IMR-90 (cell line): ENCODE measurements at regions not wholly inside any gene's neighbourhood (a gene's known extent, or its start where the extent isn't known, plus 50 kb on each side); places are given as distances from the start of the nearest gene placed in this dataset.

Experiments used
- ATAC-seq: fragments of 200-7000 bp; cut with Tn5 transposase; 2 replicates; pipeline ENCODE4 v1.9.1; 2020; ENCODE audit warnings: low read depth, mild to moderate bottlenecking, moderate library complexity
- BruUV-seq: library from RNA; stranded (reverse); fragments of 400-500 nt; replicated peaks from 2 replicates; lab custom pipeline; 2021; lab: Mats Ljungman, UMichigan
- CTCF ChIA-PET: fragments of 300-600 bp; formaldehyde crosslinking; extraction: SDS; loops from one replicate; lab custom pipeline; 2021; ENCODE audit warnings: antibody characterized with exemption; lab: Yijun Ruan, JAX
- POLR2A ChIA-PET: fragments of 300-600 bp; sonication (Branson Sonifier 250); formaldehyde crosslinking; loops from one replicate; lab custom pipeline; 2022; ENCODE audit warnings: antibody characterized with exemption; ENCODE audit not compliant: unreplicated experiment; lab: Charles Lee
- DNase-seq: peaks from one replicate; pipeline ENCODE4 v3.0.0; 2013
- H2AFZ ChIP-seq: replicated peaks from 2 replicates; pipeline ENCODE3; 2013; ENCODE audit warnings: low read length, mild to moderate bottlenecking; ENCODE audit not compliant: poor library complexity
- H2AK5ac ChIP-seq: 2 replicates; pipeline ENCODE4 v1.6.1; 2013; ENCODE audit warnings: low read depth, low read length, inconsistent platforms
- H2AK9ac ChIP-seq: replicated peaks from 2 replicates; pipeline ENCODE3; 2013; ENCODE audit warnings: mild to moderate bottlenecking, low read depth, low read length, moderate library complexity; ENCODE audit not compliant: poor library complexity
- H2BK120ac ChIP-seq: 2 replicates; pipeline ENCODE4 v1.6.1; 2013; ENCODE audit warnings: low read depth, low read length, inconsistent platforms
- H2BK15ac ChIP-seq: 3 replicates; pipeline ENCODE4 v1.6.1; 2013; ENCODE audit warnings: low read depth, low read length, inconsistent platforms
- H2BK20ac ChIP-seq: 2 replicates; pipeline ENCODE4 v1.6.1; 2013; ENCODE audit warnings: low read depth, mild to moderate bottlenecking, inconsistent platforms, low read length, moderate library complexity
- H2BK5ac ChIP-seq: 2 replicates; pipeline ENCODE4 v1.6.1; 2013; ENCODE audit warnings: mild to moderate bottlenecking, low read depth, low read length, inconsistent platforms; ENCODE audit not compliant: poor library complexity, severe bottlenecking
- H3K14ac ChIP-seq: replicated peaks from 2 replicates; pipeline ENCODE4 v1.6.1; 2013; ENCODE audit warnings: low read depth, low read length, inconsistent platforms
- H3K18ac ChIP-seq: 2 replicates; pipeline ENCODE4 v1.6.1; 2013; ENCODE audit warnings: low read depth, low read length, control low read depth
- H3K23ac ChIP-seq: 2 replicates; pipeline ENCODE4 v1.6.1; 2013; ENCODE audit warnings: low read depth, low read length, inconsistent platforms
- H3K27ac ChIP-seq: 2 replicates; pipeline ENCODE4 v1.5.1; 2013; ENCODE audit warnings: mild to moderate bottlenecking, control low read depth, low read length; ENCODE audit not compliant: insufficient read depth
- H3K27me3 ChIP-seq: 2 replicates; pipeline ENCODE4 v1.6.1; 2013; ENCODE audit warnings: low read length; ENCODE audit not compliant: control insufficient read depth, insufficient read depth
- H3K36me3 ChIP-seq: 2 replicates; pipeline ENCODE4 v1.6.1; 2013; ENCODE audit warnings: low read length, mixed read lengths; ENCODE audit not compliant: control insufficient read depth, insufficient read depth
- H3K4ac ChIP-seq: 2 replicates; pipeline ENCODE4 v1.6.1; 2013; ENCODE audit warnings: low read depth, low read length, inconsistent platforms
- H3K4me1 ChIP-seq: 2 replicates; pipeline ENCODE4 v1.6.1; 2013; ENCODE audit warnings: low read length, mixed read lengths; ENCODE audit not compliant: control insufficient read depth, insufficient read depth
- H3K4me2 ChIP-seq: 2 replicates; pipeline ENCODE4 v1.6.1; 2013; ENCODE audit warnings: low read depth, mild to moderate bottlenecking, control low read depth, low read length, moderate library complexity
- H3K4me3 ChIP-seq: 2 replicates; pipeline ENCODE4 v1.5.1; 2013; ENCODE audit warnings: low read depth, mild to moderate bottlenecking, control low read depth, low read length, moderate library complexity; ENCODE audit not compliant: insufficient read depth
- H3K56ac ChIP-seq: 2 replicates; pipeline ENCODE4 v1.6.1; 2013; ENCODE audit warnings: low read length, inconsistent platforms; ENCODE audit not compliant: insufficient read depth; ENCODE audit errors: extremely low read depth
- H3K79me1 ChIP-seq, 2 experiments: 2 replicates each; pipeline ENCODE4 v1.6.1; 2013; ENCODE audit warnings: low read length in 2 of 2, inconsistent platforms in 1 of 2, low read depth in 1 of 2
- H3K9ac ChIP-seq: 2 replicates; pipeline ENCODE4 v1.6.1; 2013; ENCODE audit warnings: low read depth, low read length, control low read depth
- H3K9me1 ChIP-seq: 2 replicates; pipeline ENCODE4 v1.6.1; 2013; ENCODE audit warnings: low read length, inconsistent platforms; ENCODE audit not compliant: insufficient read depth
- H3K9me3 ChIP-seq: 2 replicates; pipeline ENCODE4 v1.6.1; 2013; ENCODE audit warnings: low read length; ENCODE audit not compliant: control insufficient read depth, insufficient read depth
- H4K20me1 ChIP-seq: 2 replicates; pipeline ENCODE4 v1.6.1; 2013; ENCODE audit warnings: low read length, inconsistent platforms; ENCODE audit not compliant: insufficient read depth
- H4K5ac ChIP-seq: 2 replicates; pipeline ENCODE4 v1.6.1; 2013; ENCODE audit warnings: mild to moderate bottlenecking, low read depth, low read length, control low read depth
- H4K8ac ChIP-seq, 2 experiments: 2 replicates each; pipeline ENCODE4 v1.6.1; 2013; ENCODE audit warnings: low read depth in 2 of 2, low read length in 2 of 2, control low read depth in 1 of 2, inconsistent platforms in 1 of 2
- H4K91ac ChIP-seq: 2 replicates; pipeline ENCODE4 v1.6.1; 2013; ENCODE audit warnings: low read depth, low read length, inconsistent platforms; ENCODE audit not compliant: insufficient read depth
- BHLHE40 ChIP-seq: fragments of 150-350 bp; IDR thresholded peaks from 2 replicates; pipeline ENCODE4 v1.6.1; 2016; ENCODE audit warnings: mild to moderate bottlenecking, low read depth, low read length
- CEBPB ChIP-seq: IDR thresholded peaks from 2 replicates; pipeline ENCODE4 v1.6.1; 2012; ENCODE audit warnings: low read depth, low read length, improper control_type of control experiment
- CHD1 ChIP-seq: IDR thresholded peaks from 2 replicates; pipeline ENCODE4 v1.6.1; 2012; ENCODE audit warnings: low read depth, low read length, improper control_type of control experiment
- CTCF ChIP-seq: conservative IDR thresholded peaks from 2 replicates; pipeline ENCODE4 v1.5.1; 2012; ENCODE audit warnings: mild to moderate bottlenecking, low read depth, low read length, improper control_type of control experiment
- FOS ChIP-seq: fragments of 150-350 bp; IDR thresholded peaks from 2 replicates; pipeline ENCODE4 v1.6.1; 2016; ENCODE audit warnings: low read depth, low read length
- MAFK ChIP-seq: IDR thresholded peaks from 2 replicates; pipeline ENCODE4 v1.6.1; 2012; ENCODE audit warnings: low read depth, low read length, improper control_type of control experiment
- MAZ ChIP-seq: IDR thresholded peaks from 2 replicates; pipeline ENCODE4 v1.6.1; 2012; ENCODE audit warnings: low read depth, mild to moderate bottlenecking, low read length, improper control_type of control experiment, moderate library complexity, borderline replicate concordance
- MXI1 ChIP-seq: IDR thresholded peaks from 2 replicates; pipeline ENCODE4 v1.6.1; 2012; ENCODE audit warnings: low read depth, mild to moderate bottlenecking, low read length, moderate library complexity, borderline replicate concordance
- NFE2L2 ChIP-seq: fragments of 150-350 bp; IDR thresholded peaks from 2 replicates; pipeline ENCODE4 v1.6.1; 2016; ENCODE audit warnings: low read depth, mild to moderate bottlenecking, low read length
- POLR2A ChIP-seq: IDR thresholded peaks from 2 replicates; pipeline ENCODE4 v1.6.1; 2012; ENCODE audit warnings: mild to moderate bottlenecking, low read depth, low read length
- RAD21 ChIP-seq: IDR thresholded peaks from 2 replicates; pipeline ENCODE4 v1.6.1; 2012; ENCODE audit warnings: low read length, improper control_type of control experiment
- RCOR1 ChIP-seq: IDR thresholded peaks from 2 replicates; pipeline ENCODE4 v1.6.1; 2012; ENCODE audit warnings: mild to moderate bottlenecking, low read length, improper control_type of control experiment; ENCODE audit not compliant: insufficient replicate concordance
- RFX5 ChIP-seq: IDR thresholded peaks from 2 replicates; pipeline ENCODE4 v1.8.0; 2012; ENCODE audit warnings: low read depth, mild to moderate bottlenecking, low read length, moderate library complexity
- SMC3 ChIP-seq: fragments of 150-350 bp; IDR thresholded peaks from 2 replicates; pipeline ENCODE4 v1.6.1; 2016; ENCODE audit warnings: low read depth, mild to moderate bottlenecking, antibody characterized with exemption, low read length, moderate library complexity
- WGBS, 2 experiments: methylation state at CpG; one replicate each; pipeline versions ENCODE4 v1.1.5 to v1.1.7; 2013; ENCODE audit warnings: missing lambda C conversion rate in 2 of 2; ENCODE audit not compliant: insufficient read length in 1 of 2; ENCODE audit errors: extremely low coverage in 2 of 2; 5-methylcytosine and 5-hydroxymethylcytosine counted together
- dilution Hi-C: fragments of 300-500 bp; cut with HindIII; formaldehyde crosslinking; loops from one replicate; pipeline ENCODE4 v1.14.3; 2018; ENCODE audit warnings: low sequenced_read_pairs; ENCODE audit not compliant: unreplicated experiment
- in situ Hi-C: fragments of 300-500 bp; cut with MboI; formaldehyde crosslinking; loops from 3 replicates; pipeline ENCODE4 v1.14.3; 2019; ENCODE audit warnings: low sequenced_read_pairs, inconsistent platforms, mixed read lengths
- intact Hi-C: fragments of 100-400 bp; cut with micrococcal nuclease; formaldehyde crosslinking; loops from 2 replicates; pipeline ENCODE4 v1.10.0; 2022
- TF ChIP-seq, protein P1 (sequence below): fragments of 150-350 bp; IDR thresholded peaks from 2 replicates; pipeline ENCODE4 v1.6.1; 2017; ENCODE audit warnings: mild to moderate bottlenecking, antibody characterized with exemption, low read length, low read depth
- TF ChIP-seq, protein P2 (sequence below): fragments of 150-350 bp; IDR thresholded peaks from 2 replicates; pipeline ENCODE4 v1.6.1; 2016; ENCODE audit warnings: low read depth, mild to moderate bottlenecking, low read length, moderate library complexity, borderline replicate concordance

DNA sequence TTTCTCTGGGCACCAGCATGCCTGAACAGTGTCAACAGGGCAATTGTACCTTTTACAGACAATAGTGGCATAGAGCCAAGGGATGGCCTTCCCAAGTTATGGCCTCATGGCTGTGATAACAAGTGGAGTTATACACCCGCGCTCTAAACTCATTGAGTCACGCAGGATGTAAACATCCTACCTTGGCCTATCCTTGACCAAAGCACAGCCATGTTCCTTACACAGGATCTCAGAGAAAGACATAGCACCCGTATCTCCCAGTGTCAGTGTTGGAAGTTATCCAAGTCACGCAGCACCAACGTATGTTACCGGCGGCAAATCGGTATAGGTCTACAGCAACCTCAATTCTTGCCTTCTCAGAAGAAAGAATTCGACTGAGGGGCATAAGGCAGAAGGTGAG is 1654.9 kb upstream of the LRRTM3 start:
- Histone ChIP-seq H3K27ac (no peak overlapping the region), H3K4me1 (no peaks in the 10 kb centered on the region), H2AK5ac (no peak overlapping the region), H3K56ac (no peak overlapping the region), H4K20me1 (no peaks in the 10 kb centered on the region), H4K5ac (no peak overlapping the region), H2AFZ (no peak overlapping the region), H4K91ac (no peak overlapping the region), H3K18ac (no peak overlapping the region), H3K9ac (no peak overlapping the region), H3K4ac (no peak overlapping the region), H3K4me3 (no peak overlapping the region), H2BK20ac (no peak overlapping the region), H3K4me2 (no peak overlapping the region), H3K79me1 (no peaks in the 10 kb centered on the region), H3K9me1 (no peaks in the 10 kb centered on the region), H2BK120ac (no peak overlapping the region), H3K23ac (no peak overlapping the region), H2BK15ac (no peak overlapping the region), H2BK5ac (no peak overlapping the region), H3K14ac (no peak overlapping the region), H3K36me3 (no peaks in the 10 kb centered on the region), H2AK9ac (no peak overlapping the region), H4K8ac (no peak overlapping the region), H3K9me3 (peaks cover 5% of the 10 kb centered on the region), H3K27me3 (no peaks in the 10 kb centered on the region)
- dilution Hi-C loops (no loop called here), in situ Hi-C loops (no loop called here), intact Hi-C loops (no loop called here)
- no TSS peak for BruUV-seq
- no peak for ATAC-seq
- WGBS, 2 experiments, result no CpG with 5 or more reads among the region's 10 CpGs
- CTCF ChIA-PET, result no interaction called here
- POLR2A ChIA-PET, result no interaction called here
- TF ChIP-seq NFE2L2, result no peak
- TF ChIP-seq MAZ, result no peak
- no peak for TF ChIP-seq FOS
- TF ChIP-seq CHD1, result no peak
- TF ChIP-seq POLR2A, result no peak
- no peak for TF ChIP-seq RFX5
- TF ChIP-seq SMC3, result no peak
- TF ChIP-seq, protein P1, sequence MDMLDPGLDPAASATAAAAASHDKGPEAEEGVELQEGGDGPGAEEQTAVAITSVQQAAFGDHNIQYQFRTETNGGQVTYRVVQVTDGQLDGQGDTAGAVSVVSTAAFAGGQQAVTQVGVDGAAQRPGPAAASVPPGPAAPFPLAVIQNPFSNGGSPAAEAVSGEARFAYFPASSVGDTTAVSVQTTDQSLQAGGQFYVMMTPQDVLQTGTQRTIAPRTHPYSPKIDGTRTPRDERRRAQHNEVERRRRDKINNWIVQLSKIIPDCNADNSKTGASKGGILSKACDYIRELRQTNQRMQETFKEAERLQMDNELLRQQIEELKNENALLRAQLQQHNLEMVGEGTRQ, result no peak
- no peak for TF ChIP-seq MXI1
- TF ChIP-seq CTCF, result no peak
- TF ChIP-seq BHLHE40, result no peak
- TF ChIP-seq, protein P2, sequence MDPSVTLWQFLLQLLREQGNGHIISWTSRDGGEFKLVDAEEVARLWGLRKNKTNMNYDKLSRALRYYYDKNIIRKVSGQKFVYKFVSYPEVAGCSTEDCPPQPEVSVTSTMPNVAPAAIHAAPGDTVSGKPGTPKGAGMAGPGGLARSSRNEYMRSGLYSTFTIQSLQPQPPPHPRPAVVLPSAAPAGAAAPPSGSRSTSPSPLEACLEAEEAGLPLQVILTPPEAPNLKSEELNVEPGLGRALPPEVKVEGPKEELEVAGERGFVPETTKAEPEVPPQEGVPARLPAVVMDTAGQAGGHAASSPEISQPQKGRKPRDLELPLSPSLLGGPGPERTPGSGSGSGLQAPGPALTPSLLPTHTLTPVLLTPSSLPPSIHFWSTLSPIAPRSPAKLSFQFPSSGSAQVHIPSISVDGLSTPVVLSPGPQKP, result no peak
- no peak for TF ChIP-seq RAD21
- no peak for TF ChIP-seq MAFK
- no peak for TF ChIP-seq RCOR1
- no peak for TF ChIP-seq CEBPB
- no peak for DNase-seq
